ENCODE measurements at regions not wholly inside any gene's neighbourhood (a gene's known extent, or its start where the extent isn't known, plus 50 kb on each side); places are given as distances from the start of the nearest gene placed in this dataset.
A peak's percentile ranks its signal among the peaks of the same experiment; 100 is the strongest.

DNA sequence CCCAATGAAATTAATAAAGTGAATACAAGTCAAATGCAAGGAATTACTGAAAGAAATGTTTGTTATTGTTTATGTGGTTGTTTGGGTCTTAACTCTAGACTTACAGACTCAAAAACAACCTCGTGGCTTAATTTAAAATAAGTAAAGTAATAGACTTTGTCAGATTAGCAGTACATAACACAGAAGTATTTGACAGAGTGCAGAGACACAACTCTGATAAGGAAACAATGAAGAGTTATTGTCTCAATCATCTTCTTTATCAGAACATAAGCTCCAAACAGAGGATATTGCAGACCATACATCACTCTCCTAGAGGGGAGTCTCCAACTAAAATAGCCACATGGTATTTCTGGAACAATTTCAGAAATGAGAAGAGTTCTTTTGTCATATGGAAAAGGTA, 487.7 kb upstream of the HS3ST5 start (continued):
- TF ChIP-seq, protein P1, sequence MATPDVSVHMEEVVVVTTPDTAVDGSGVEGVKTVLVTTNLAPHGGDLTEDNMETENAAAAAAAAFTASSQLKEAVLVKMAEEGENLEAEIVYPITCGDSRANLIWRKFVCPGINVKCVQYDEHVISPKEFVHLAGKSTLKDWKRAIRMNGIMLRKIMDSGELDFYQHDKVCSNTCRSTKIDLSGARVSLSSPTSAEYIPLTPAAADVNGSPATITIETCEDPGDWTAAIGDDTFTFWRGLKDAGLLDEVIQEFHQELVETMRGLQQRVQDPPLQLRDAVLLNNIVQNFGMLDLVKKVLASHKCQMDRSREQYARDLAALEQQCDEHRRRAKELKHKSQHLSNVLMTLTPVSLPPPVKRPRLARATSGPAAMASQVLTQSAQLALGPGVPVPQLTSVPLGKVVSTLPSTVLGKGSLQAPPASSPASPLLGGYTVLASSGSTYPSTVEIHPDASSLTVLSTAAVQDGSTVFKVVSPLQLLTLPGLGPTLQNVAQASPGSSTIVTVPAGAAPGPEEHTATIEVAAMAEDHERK (CRISPR knock-in tag; IDR thresholded peaks at IDR 0.05; ENCODE audit: low read depth): no peak
- TF ChIP-seq MED13 (CRISPR knock-in tag; IDR thresholded peaks at IDR 0.05) (no peak), NCOA2 (CRISPR knock-in tag; IDR thresholded peaks at IDR 0.05) (no peak), PBX3 (CRISPR knock-in tag; IDR thresholded peaks at IDR 0.05; ENCODE audit: borderline replicate concordance) (no peak), BCL6 (CRISPR knock-in tag; IDR thresholded peaks at IDR 0.05) (no peak)
- TF ChIP-seq, protein P2, sequence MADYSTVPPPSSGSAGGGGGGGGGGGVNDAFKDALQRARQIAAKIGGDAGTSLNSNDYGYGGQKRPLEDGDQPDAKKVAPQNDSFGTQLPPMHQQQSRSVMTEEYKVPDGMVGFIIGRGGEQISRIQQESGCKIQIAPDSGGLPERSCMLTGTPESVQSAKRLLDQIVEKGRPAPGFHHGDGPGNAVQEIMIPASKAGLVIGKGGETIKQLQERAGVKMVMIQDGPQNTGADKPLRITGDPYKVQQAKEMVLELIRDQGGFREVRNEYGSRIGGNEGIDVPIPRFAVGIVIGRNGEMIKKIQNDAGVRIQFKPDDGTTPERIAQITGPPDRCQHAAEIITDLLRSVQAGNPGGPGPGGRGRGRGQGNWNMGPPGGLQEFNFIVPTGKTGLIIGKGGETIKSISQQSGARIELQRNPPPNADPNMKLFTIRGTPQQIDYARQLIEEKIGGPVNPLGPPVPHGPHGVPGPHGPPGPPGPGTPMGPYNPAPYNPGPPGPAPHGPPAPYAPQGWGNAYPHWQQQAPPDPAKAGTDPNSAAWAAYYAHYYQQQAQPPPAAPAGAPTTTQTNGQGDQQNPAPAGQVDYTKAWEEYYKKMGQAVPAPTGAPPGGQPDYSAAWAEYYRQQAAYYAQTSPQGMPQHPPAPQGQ (CRISPR knock-in tag; IDR thresholded peaks at IDR 0.05; ENCODE audit: borderline replicate concordance): no peak

GRCh38 chr6:114827135-114827534, 484.3 kb upstream of the HS3ST5 start:
- no peaks in the 10 kb centered on the region for H3K27me3 ChIP-seq (ENCODE audit: control insufficient read depth in 1 of 2, insufficient read depth in 2 of 2, low read length in 2 of 2)
- H3K36me3 ChIP-seq (replicated peaks in 1 of 2; ENCODE audit: control insufficient read depth in 1 of 2, insufficient read depth in 2 of 2, low read length in 2 of 2): no peaks in the 10 kb centered on the region
- CTCF ChIA-PET (ENCODE audit: low intra/inter-chr PET ratio, low total read pairs): no interaction called here
- no peak overlapping the region for H3K4me2 ChIP-seq (ENCODE audit: low read depth, low read length)
- no peaks in the 10 kb centered on the region for H4K20me1 ChIP-seq (ENCODE audit: insufficient read depth, low read length)
- in situ Hi-C loops (cut with HindIII; ENCODE audit: extremely low pct_ligation_motif_present, low pct_unique_long_range_greater_than_20kb) (no loop called here), intact Hi-C loops (cut with micrococcal nuclease; ENCODE audit: unreplicated experiment) (no loop called here)
- FAIRE-seq (no peak), ATAC-seq (no peak), DNase-seq (ENCODE audit: low spot score) (no peak)
- H3K9me3 ChIP-seq (ENCODE audit: low read length): no peaks in the 10 kb centered on the region
- H3K4me3 ChIP-seq (replicated peaks in 1 of 3; ENCODE audit: insufficient read depth in 1 of 3, low read depth in 2 of 3, low read length in 3 of 3): no peak overlapping the region
- H3K4me1 ChIP-seq (ENCODE audit: insufficient read depth, low read length): no peaks in the 10 kb centered on the region
- H3K79me2 ChIP-seq (ENCODE audit: insufficient read depth, low read length): no peaks in the 10 kb centered on the region
- no peak overlapping the region for H3K9ac ChIP-seq (ENCODE audit: insufficient read depth, low read depth, low read length)
- WGBS (ENCODE audit: low lambda C conversion rate): 0% methylated on average over 1 of the region's 1 CpG
- POLR2A ChIA-PET: no interaction called here
- no peak overlapping the region for H3K27ac ChIP-seq (ENCODE audit: extremely low read length, insufficient read depth, low read length)
- H2AFZ ChIP-seq (ENCODE audit: low read length): no peak overlapping the region
- no TSS peak for BruUV-seq (replicated peaks)
- TF ChIP-seq MTA3 (CRISPR knock-in tag; IDR thresholded peaks at IDR 0.05): no peak
- no peak for TF ChIP-seq ZNF232 (CRISPR knock-in tag; IDR thresholded peaks at IDR 0.05; ENCODE audit: borderline replicate concordance)
- no peak for TF ChIP-seq GLI4 (CRISPR knock-in tag; IDR thresholded peaks at IDR 0.05; ENCODE audit: borderline replicate concordance)
- no peak for TF ChIP-seq HNRNPLL (IDR thresholded peaks at IDR 0.05; ENCODE audit: low read depth, low read length, poor library complexity, severe bottlenecking)
- no peak for TF ChIP-seq NFYB (CRISPR knock-in tag; IDR thresholded peaks at IDR 0.05)
- no peak for TF ChIP-seq PHF5A (CRISPR knock-in tag; IDR thresholded peaks at IDR 0.05; ENCODE audit: low read depth, unreplicated experiment)
- peak; percentile 69 to 81 for TF ChIP-seq MAFK (conservative IDR thresholded peaks at IDR 0.05 in 1 of 2, IDR thresholded peaks at IDR 0.05 in 1 of 2; ENCODE audit: low read length in 2 of 2)
- TF ChIP-seq, protein P3, sequence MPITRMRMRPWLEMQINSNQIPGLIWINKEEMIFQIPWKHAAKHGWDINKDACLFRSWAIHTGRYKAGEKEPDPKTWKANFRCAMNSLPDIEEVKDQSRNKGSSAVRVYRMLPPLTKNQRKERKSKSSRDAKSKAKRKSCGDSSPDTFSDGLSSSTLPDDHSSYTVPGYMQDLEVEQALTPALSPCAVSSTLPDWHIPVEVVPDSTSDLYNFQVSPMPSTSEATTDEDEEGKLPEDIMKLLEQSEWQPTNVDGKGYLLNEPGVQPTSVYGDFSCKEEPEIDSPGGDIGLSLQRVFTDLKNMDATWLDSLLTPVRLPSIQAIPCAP (CRISPR knock-in tag; IDR thresholded peaks at IDR 0.05; ENCODE audit: low read depth): no peak
- no peak for TF ChIP-seq BCLAF1 (IDR thresholded peaks at IDR 0.05)
- TF ChIP-seq MAFF (IDR thresholded peaks at IDR 0.05; ENCODE audit: low read depth, low read length): peak; percentile 71

Data from HepG2 (cell line).